ENCODE measurements at regions not wholly inside any gene's neighbourhood (a gene's known extent, or its start where the extent isn't known, plus 50 kb on each side); places are given as distances from the start of the nearest gene placed in this dataset.

DNA sequence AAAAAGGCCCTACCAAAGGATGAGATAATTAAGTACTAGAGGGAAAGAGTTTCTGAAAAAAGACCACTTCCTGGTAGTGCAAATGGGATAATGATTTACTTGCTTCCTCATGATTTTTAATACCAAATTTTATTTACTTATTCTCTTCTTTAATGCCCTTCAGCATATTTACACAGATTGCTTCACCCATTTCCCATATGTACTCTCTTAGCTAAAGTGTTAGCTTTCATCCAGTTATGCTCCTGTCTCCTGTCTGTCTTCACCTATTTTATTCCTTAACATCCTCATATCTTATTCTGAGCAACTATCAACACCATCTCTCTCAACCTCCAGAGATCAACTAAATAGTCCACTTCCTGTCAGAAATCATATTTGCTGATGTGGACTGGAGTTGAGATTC is 183.2 kb upstream of the HS3ST1 start:
- no peak overlapping the region for H3K4me3 ChIP-seq (replicated peaks; ENCODE audit: low read depth, low read length)
- TF ChIP-seq, protein P1, sequence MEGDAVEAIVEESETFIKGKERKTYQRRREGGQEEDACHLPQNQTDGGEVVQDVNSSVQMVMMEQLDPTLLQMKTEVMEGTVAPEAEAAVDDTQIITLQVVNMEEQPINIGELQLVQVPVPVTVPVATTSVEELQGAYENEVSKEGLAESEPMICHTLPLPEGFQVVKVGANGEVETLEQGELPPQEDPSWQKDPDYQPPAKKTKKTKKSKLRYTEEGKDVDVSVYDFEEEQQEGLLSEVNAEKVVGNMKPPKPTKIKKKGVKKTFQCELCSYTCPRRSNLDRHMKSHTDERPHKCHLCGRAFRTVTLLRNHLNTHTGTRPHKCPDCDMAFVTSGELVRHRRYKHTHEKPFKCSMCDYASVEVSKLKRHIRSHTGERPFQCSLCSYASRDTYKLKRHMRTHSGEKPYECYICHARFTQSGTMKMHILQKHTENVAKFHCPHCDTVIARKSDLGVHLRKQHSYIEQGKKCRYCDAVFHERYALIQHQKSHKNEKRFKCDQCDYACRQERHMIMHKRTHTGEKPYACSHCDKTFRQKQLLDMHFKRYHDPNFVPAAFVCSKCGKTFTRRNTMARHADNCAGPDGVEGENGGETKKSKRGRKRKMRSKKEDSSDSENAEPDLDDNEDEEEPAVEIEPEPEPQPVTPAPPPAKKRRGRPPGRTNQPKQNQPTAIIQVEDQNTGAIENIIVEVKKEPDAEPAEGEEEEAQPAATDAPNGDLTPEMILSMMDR (IDR thresholded peaks at IDR 0.05; ENCODE audit: low read depth, low read length, missing control alignments), result no peak
- DNase-seq (ENCODE audit: extremely low read depth, low read depth), result no peak

- DNase-seq (ENCODE audit: extremely low read depth, low read depth), result no peak
- TF ChIP-seq, protein P1 (IDR thresholded peaks at IDR 0.05; ENCODE audit: low read depth, low read length, missing control alignments), result no peak
- H3K4me3 ChIP-seq (replicated peaks; ENCODE audit: low read depth, low read length), result no peak overlapping the region
Measured at GRCh38 chr4:11609751-11610150, 181.1 kb upstream of the HS3ST1 start.

DNA sequence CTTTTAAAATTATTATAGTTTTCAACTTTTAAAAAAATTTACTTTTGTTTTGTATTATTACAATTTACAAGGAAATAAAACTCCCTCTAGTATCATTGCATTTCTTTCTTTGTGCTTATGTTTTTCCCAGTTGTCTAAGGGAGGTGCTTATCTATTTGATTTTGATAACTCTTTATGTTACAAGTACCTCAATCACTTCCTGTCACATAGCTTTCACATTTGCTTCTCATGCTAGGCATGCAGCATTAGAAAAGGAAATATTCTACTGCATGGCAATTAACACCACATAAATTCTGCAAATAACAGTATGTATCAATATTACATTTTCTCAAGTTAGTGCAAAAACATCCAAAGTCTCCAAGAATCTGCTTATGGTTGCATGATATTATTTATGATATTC is 180.3 kb upstream of the HS3ST1 start:
- DNase-seq (ENCODE audit: extremely low read depth, low read depth), result no peak
- TF ChIP-seq, protein P1 (IDR thresholded peaks at IDR 0.05; ENCODE audit: low read depth, low read length, missing control alignments), result no peak
- no peak overlapping the region for H3K4me3 ChIP-seq (replicated peaks; ENCODE audit: low read depth, low read length)

GRCh38 chr4:11606078-11606477 is 177.4 kb upstream of the HS3ST1 start:
- H3K4me3 ChIP-seq (replicated peaks; ENCODE audit: low read depth, low read length), result no peak overlapping the region
- no peak for DNase-seq (ENCODE audit: extremely low read depth, low read depth)
- TF ChIP-seq, protein P1 (IDR thresholded peaks at IDR 0.05; ENCODE audit: low read depth, low read length, missing control alignments), result no peak

DNA sequence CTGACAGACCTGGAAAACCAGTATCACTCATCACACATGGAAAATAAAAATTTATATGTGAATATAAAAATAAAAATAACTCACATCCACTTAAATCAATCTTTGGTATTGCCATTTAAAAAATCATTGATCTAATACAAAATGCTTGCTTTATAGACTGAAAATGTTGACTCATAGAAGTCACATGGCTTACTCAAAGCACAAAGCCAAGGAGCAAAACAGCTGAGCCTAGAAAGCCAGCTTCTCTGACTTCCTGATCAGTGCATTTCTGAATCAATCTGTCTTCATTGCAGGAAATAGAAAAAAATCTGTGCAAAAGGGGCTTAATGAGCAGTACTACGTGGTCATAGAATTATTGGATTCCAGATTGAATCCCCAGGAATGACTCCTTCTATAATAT is 176.9 kb upstream of the HS3ST1 start:
- no peak for DNase-seq (ENCODE audit: extremely low read depth, low read depth)
- TF ChIP-seq, protein P1 (IDR thresholded peaks at IDR 0.05; ENCODE audit: low read depth, low read length, missing control alignments), result no peak
- H3K4me3 ChIP-seq (replicated peaks; ENCODE audit: low read depth, low read length), result no peak overlapping the region

DNA sequence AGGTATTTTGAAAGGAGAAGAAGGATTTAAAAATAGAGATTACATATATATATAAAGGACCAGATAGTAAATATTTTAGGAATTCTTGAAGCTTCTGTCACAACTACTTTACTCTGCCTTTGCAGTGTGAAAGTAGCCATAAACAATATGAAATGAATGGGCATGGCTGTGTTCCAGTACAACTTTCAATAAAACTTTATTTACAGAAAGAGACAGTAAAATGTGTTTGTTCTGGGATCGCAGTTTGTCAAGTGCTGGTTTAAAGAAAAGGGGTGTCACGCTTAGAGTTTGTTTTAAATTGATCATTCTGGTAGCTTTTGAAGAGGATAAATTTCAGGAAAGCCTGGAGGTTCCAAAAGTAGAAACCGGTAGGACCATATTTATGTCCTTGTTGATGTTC is 176.1 kb upstream of the HS3ST1 start:
- DNase-seq (ENCODE audit: extremely low read depth, low read depth), result no peak
- H3K4me3 ChIP-seq (replicated peaks; ENCODE audit: low read depth, low read length), result no peak overlapping the region
- TF ChIP-seq, protein P1 (IDR thresholded peaks at IDR 0.05; ENCODE audit: low read depth, low read length, missing control alignments), result no peak

DNA sequence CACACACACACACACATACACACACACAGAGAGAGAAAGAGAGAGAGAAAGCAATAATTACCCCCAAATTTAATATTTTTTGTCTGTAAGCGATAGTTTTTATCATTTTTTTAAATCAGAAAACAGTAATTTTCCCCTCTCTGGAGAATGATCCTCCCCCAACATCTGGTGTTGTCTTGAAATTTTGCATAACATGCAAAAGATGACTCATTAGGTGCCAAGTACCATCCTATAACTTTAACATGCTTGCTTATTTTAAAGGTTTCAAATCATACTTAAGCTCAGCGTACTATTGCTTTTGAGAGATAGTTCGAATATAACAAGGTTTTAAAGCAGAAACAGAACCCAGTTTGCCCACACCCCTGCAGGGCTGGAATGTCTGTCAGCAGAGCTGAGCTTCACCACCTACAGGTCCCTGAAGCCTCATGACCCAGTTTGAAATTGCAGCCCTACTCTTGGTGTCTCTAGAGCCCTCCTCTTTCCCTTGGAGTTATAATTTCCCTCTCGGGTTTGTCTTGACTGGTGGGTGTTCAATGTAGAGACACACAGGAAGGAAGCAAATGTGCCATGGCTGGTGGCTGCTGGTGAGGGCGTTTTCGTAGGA is 175.0 kb upstream of the HS3ST1 start:
- TF ChIP-seq, protein P1 (IDR thresholded peaks at IDR 0.05; ENCODE audit: low read depth, low read length, missing control alignments), result no peak
- H3K4me3 ChIP-seq (replicated peaks; ENCODE audit: low read depth, low read length), result no peak overlapping the region
- DNase-seq (ENCODE audit: extremely low read depth, low read depth), result no peak

Measured in HFF-Myc (cell line).